GM12865 (cell line): ENCODE measurements at regions not wholly inside any gene's neighbourhood (a gene's known extent, or its start where the extent isn't known, plus 50 kb on each side); places are given as distances from the start of the nearest gene placed in this dataset.

Source experiments
- DNase-seq: peaks from one replicate; pipeline ENCODE4 v3.0.0; 2010; ENCODE audit warnings: low read depth
- H3K4me3 ChIP-seq: 2 replicates; pipeline ENCODE4 v1.5.1; 2011; ENCODE audit warnings: mild to moderate bottlenecking, low read depth, low read length, control low read depth
- TF ChIP-seq, protein P1 (sequence below): IDR thresholded peaks from 2 replicates; pipeline ENCODE4 v1.5.1; 2011; ENCODE audit warnings: low read length, control low read depth, low read depth, inconsistent platforms; ENCODE audit not compliant: insufficient read depth; ENCODE audit errors: missing control alignments

DNA sequence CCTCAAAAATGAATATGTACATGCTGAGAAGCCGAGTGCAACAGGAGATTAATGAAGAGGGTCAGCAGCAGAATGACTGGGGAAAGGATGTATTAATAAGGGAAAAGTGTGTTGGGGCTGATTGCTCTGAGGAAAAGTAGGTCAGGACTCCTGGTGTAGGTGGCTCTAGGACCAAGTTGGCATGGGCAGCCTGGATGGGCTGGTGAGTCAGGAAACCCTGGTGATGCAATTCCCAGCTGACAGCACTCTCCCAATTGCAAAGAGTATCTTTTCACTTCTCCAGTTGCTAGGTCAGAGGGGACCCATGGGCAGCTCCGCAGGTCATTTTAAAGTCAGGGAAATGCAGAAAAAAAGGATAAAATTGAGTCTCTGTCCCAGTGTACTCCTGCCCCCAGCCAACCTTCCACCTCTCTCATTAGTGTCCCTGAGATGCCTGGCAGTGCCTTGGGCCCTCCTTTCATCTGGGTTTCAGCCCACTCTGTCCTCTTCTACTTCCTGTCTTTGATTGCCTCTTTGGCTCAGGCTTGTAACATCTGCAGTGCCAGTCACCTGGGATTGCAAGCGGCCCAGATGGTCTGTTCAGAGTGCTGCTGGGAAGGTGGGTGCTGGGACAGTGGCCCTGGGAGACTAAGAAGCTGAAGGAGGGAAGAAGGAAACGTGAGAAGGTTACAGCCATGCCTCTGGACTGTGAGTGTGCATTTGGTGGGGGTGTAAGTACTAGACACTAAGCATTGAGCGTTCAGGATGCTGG is 2177.2 kb downstream of the TP53TG3F start:
- TF ChIP-seq, protein P1, sequence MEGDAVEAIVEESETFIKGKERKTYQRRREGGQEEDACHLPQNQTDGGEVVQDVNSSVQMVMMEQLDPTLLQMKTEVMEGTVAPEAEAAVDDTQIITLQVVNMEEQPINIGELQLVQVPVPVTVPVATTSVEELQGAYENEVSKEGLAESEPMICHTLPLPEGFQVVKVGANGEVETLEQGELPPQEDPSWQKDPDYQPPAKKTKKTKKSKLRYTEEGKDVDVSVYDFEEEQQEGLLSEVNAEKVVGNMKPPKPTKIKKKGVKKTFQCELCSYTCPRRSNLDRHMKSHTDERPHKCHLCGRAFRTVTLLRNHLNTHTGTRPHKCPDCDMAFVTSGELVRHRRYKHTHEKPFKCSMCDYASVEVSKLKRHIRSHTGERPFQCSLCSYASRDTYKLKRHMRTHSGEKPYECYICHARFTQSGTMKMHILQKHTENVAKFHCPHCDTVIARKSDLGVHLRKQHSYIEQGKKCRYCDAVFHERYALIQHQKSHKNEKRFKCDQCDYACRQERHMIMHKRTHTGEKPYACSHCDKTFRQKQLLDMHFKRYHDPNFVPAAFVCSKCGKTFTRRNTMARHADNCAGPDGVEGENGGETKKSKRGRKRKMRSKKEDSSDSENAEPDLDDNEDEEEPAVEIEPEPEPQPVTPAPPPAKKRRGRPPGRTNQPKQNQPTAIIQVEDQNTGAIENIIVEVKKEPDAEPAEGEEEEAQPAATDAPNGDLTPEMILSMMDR = no peak
- no peak for DNase-seq

DNA sequence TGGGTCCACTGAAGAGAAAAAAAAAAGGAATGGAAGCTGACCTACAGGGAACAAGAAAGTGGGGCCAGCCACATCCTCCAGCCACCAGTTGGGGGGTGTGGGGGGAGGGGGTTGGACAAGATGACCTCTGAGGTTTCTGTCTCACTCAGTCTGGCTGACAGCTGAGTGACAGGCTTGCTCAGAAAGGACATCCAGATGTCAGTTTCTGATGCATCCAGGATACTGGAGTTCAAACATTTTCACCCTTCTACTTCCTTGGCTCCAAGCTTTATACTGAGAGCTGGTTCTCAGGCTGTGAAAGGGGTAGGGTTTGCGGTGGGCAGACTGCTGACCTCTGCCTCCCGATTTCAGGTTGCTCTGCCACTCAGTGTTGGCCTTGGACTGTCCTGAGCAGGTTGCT is 2178.3 kb downstream of the TP53TG3F start:
- H3K4me3 ChIP-seq = no peak overlapping the region
- no peak for DNase-seq
- TF ChIP-seq, protein P1 = no peak

More for the DNA sequence above, 2177.2 kb downstream of the TP53TG3F start:
- H3K4me3 ChIP-seq = no peak overlapping the region

DNA sequence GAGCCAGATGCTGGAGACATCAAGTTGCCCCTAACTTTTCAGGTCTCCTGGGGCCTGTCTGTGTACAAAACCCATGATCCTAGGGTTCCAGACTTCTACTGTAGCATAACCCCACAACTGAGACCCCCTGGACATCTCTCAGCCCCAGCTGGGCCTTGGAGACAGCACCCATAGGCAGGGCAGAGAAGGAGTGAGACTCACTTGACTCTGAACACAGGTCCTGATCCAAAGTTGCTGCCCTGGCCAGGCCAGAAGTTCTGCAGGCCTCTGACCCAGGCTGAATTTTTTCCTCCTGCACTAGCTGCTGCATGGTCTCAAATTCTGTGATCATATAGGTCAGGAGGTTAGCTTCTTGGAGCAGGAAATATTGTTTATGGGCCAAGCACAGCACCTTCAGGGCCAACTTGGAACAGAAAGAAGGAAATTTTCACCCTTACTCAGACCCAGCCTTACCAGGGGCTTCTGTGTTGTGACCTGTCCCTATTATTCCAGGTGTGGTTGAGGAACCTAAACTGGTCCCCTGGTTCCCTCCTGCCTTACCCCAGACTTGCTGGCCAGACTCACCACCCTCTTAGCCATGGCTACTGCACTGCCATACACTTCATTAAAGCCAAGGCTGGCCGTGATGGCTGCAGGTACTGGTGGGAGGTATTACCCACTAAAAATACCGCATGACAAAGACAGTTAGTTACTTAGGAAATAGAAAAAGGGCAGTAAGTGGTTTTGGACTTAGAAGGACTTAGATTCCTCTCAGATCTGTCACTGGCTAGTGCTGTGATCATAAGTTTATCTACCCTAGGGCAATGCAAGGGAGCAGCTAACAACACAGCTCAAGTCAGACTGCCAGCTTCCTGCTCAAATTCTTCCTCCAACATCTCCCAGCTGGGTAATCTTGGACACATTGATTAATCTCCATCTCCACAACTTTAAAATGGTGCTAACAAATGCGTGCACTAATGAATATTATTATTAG is 2180.1 kb downstream of the TP53TG3F start:
- no peak overlapping the region for H3K4me3 ChIP-seq
- TF ChIP-seq, protein P1 = no peak
- no peak for DNase-seq

DNA sequence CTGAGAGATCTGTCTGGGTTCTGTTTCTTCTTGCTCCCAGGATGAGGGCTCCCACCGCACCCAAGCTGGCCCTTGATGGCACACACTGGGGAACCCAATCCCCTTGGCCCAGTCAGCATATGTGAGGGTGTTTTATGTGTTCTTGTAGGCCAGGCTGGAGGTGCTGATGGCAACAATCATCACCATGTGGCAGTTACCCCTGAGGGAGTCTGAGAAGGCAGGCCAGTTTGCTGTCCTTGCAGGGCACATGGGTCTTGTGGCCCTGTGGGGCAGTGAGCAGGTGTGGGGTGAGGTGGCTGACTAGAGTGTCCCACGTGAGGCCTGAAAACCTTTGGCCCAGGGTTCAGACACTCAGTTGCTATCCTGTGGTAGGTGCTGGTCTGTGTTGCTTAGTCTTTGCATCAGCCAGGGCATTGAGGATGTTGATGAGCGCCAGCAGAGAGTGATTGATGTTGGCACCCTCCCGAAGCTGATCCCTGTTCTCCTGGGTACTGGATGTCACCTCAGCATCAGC is 2183.0 kb downstream of the TP53TG3F start:
- no peak overlapping the region for H3K4me3 ChIP-seq
- no peak for DNase-seq
- TF ChIP-seq, protein P1 = no peak

DNA sequence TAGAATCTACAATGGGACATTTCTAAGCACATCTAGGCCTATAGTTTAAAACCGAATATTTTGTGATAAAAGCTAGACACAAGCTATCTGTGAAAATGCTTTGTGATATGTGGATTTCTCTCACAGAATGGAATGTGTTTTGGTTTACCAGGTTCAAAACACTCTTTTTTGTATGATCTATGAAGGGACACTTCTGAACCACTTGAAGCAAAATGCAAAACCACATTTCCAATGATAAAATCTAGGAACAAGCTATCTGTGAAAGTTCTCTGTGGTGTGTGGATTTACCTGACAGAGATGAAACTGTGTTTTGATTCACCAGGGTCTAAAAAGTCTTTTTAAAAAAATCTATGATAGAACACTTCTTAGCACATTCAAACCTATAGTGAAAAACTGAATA is 2192.4 kb downstream of the TP53TG3F start:
- no peak overlapping the region for H3K4me3 ChIP-seq
- TF ChIP-seq, protein P1 = no peak
- no peak for DNase-seq

DNA sequence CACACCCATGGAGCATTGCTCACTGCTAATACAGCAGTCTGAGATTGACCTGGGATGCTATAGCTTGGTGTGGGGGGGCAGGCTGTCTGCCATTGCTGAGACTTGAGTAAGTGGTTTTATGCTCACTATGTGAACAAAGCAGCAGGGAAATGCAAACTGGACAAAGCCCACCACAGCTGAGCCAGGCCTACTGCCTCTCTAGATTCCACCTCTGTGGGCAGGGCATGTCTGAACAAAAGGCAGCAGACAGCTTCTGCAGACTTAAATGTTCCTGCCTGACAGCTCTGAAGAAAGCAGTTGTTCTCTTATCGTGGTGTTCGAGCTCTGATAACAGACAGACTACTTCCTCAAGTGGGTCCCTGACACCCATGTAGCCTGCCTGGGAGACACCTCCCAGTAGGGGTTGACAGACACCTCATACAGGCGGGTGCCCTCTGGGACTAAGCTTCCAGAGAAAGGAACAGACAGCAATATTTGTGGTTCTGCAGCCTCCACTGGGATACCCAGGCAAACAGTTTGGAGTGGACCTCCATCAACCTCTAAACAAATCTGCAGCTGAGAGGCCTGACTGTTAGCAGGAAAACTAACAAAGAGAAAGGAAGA is 2204.8 kb downstream of the TP53TG3F start:
- TF ChIP-seq, protein P1 = no peak
- no peak for DNase-seq
- H3K4me3 ChIP-seq = no peak overlapping the region
